ENCODE measurements at regions not wholly inside any gene's neighbourhood (a gene's known extent, or its start where the extent isn't known, plus 50 kb on each side); places are given as distances from the start of the nearest gene placed in this dataset.

DNA sequence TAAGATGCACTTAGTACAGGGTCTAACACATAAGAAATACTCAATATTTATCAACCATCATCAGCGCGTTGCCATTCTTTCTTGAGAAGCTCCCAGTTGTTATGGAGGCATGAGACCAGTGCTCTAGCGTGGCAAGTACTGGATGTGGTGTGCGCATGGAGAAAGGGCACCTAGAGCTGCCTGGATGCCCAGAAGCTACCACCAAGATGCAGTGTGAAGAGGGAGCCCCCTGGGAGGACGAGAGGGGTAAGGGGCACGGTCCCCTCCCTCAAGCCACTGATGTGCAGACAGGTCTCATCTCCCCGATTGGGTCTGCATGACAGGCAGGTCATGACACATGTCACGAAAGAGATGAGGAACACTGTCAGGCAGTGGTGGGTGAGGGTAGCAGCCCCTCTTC, 127.7 kb upstream of the CXCL14 start:
- no peak for DNase-seq (ENCODE audit: low spot score in 2 of 2)
- TF ChIP-seq POLR2A (IDR thresholded peaks at IDR 0.05): no peak
- TF ChIP-seq, protein P1, sequence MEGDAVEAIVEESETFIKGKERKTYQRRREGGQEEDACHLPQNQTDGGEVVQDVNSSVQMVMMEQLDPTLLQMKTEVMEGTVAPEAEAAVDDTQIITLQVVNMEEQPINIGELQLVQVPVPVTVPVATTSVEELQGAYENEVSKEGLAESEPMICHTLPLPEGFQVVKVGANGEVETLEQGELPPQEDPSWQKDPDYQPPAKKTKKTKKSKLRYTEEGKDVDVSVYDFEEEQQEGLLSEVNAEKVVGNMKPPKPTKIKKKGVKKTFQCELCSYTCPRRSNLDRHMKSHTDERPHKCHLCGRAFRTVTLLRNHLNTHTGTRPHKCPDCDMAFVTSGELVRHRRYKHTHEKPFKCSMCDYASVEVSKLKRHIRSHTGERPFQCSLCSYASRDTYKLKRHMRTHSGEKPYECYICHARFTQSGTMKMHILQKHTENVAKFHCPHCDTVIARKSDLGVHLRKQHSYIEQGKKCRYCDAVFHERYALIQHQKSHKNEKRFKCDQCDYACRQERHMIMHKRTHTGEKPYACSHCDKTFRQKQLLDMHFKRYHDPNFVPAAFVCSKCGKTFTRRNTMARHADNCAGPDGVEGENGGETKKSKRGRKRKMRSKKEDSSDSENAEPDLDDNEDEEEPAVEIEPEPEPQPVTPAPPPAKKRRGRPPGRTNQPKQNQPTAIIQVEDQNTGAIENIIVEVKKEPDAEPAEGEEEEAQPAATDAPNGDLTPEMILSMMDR (IDR thresholded peaks at IDR 0.05): no peak
- TF ChIP-seq POLR2AphosphoS5 (IDR thresholded peaks at IDR 0.05): no peak
- Histone ChIP-seq H3K9me3 (no peaks in the 10 kb centered on the region), H3K27me3 (no peaks in the 10 kb centered on the region), H3K27ac (no peak overlapping the region), H3K36me3 (no peaks in the 10 kb centered on the region), H3K4me3 (no peak overlapping the region), H3K4me1 (no peaks in the 10 kb centered on the region)
- intact Hi-C loops (cut with DNase I; ENCODE audit: low total_unique reads): no loop called here

DNA sequence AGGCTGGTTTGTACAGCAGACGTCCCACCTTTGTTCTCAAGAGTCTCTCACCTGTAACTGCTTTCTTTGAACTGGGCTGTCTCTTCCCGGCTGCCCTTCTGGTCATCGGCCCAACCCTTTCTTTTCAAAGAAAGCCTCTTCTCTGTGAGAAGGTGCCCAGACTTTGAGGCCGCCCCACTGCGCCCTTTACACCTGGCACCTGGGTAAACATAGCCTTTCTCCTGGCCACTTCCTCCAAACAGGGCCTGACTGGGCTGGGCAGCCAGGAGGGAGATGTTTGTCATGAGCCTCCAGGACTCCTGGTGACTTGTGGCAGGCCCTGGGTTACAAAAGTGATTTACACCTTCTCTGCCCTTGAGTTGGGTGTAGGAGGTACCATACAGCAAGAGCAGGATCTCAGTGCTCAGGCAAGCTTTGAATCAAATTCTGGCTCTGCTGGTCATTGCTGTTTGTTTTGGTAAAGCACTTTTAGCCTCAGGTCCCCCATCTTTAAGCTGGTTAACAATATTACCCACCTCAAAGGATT, 127.2 kb upstream of the CXCL14 start:
- Histone ChIP-seq H3K9me3 (no peaks in the 10 kb centered on the region), H3K4me1 (no peaks in the 10 kb centered on the region), H3K4me3 (no peak overlapping the region), H3K36me3 (no peaks in the 10 kb centered on the region), H3K27ac (no peak overlapping the region), H3K27me3 (no peaks in the 10 kb centered on the region)
- no peak for TF ChIP-seq POLR2A (IDR thresholded peaks at IDR 0.05)
- TF ChIP-seq, protein P1 (IDR thresholded peaks at IDR 0.05): no peak
- TF ChIP-seq POLR2AphosphoS5 (IDR thresholded peaks at IDR 0.05): no peak
- DNase-seq (ENCODE audit: low spot score in 2 of 2): no peak
- intact Hi-C loops (cut with DNase I; ENCODE audit: low total_unique reads): no loop called here

DNA sequence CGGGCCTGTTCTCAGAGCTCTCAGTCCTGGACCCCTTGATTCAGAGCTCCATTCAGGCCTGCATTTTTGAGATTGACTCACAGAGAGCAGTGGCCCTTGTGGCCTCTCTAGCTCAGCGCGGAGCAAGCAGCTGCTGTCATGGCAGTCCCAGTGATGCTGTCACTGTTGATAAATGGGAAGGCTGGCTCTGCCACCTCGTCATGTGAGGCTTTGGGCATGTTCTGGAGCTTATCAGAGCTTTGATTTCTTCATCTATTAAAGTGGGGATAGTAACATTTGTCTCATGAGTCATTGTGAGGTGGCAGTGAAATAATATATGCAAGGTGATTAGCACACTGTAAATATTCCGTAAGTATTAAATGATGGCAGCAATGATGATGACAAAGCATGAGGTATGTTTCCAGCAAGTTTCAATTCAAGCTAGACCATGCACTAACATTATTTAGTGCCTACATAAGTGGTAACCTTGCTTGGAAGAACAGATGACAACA, 126.4 kb upstream of the CXCL14 start:
- intact Hi-C loops (cut with DNase I; ENCODE audit: low total_unique reads): no loop called here
- TF ChIP-seq POLR2AphosphoS5 (IDR thresholded peaks at IDR 0.05) (no peak), POLR2A (IDR thresholded peaks at IDR 0.05) (no peak)
- TF ChIP-seq, protein P1 (IDR thresholded peaks at IDR 0.05): no peak

DNA sequence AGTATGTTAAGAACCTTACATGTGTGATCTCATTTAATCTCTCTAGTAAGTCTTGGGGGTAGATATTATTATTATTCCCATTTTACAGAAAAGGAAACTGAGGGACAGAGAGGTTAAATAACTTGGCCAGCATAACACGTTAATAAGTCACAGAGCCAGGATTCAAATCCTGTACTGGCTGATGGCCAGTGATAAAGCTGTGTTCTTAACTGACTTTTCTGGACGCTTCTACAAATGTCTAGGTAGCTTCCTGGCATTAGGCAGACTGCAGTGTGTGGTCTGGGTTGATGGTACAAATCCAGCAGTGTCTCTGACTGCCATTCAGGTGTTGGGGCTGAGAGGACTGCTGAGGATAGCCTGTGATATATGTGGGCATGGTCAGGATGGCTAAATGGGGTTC, 125.8 kb upstream of the CXCL14 start:
- Histone ChIP-seq H3K36me3 (no peaks in the 10 kb centered on the region), H3K4me1 (no peaks in the 10 kb centered on the region), H3K27me3 (no peaks in the 10 kb centered on the region), H3K4me3 (no peak overlapping the region), H3K9me3 (no peaks in the 10 kb centered on the region), H3K27ac (no peak overlapping the region)
- no peak for TF ChIP-seq POLR2AphosphoS5 (IDR thresholded peaks at IDR 0.05)
- TF ChIP-seq, protein P1 (IDR thresholded peaks at IDR 0.05): no peak
- no peak for TF ChIP-seq POLR2A (IDR thresholded peaks at IDR 0.05)
- intact Hi-C loops (cut with DNase I; ENCODE audit: low total_unique reads): no loop called here
- no peak for DNase-seq (ENCODE audit: low spot score in 2 of 2)

More for the DNA sequence above, 126.4 kb upstream of the CXCL14 start:
- H3K4me3 ChIP-seq: no peak overlapping the region
- H3K9me3 ChIP-seq: no peaks in the 10 kb centered on the region
- H3K36me3 ChIP-seq: no peaks in the 10 kb centered on the region
- H3K4me1 ChIP-seq: no peaks in the 10 kb centered on the region
- H3K27me3 ChIP-seq: no peaks in the 10 kb centered on the region
- no peak overlapping the region for H3K27ac ChIP-seq
- DNase-seq (ENCODE audit: low spot score in 2 of 2): no peak

DNA sequence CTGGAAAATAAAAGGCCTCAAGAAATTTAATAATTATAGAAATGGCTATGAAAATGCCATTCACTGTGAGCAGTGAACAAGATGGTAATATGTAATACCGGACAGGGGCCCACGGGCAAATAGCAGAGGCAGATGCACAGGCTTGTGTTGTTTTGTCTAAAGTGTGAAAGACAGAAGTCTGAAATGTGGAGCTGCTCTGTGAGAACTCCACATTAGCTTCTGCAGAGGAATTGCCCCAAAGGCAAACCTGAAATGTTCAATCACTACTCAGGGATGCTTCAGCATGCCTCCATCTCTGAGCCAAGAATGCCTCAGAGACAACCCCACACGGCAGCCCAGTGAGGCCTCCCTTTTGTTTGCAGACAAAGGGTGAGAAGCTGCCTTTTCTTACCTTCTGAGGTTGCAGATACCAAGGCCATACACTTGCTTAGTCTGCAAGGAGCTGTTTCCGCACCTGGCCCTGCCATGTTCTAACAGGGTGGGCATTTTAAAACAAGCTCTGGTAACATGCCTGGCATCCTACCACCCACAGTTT, 124.3 kb upstream of the CXCL14 start:
- no peaks in the 10 kb centered on the region for H3K36me3 ChIP-seq
- no peak overlapping the region for H3K27ac ChIP-seq
- H3K4me3 ChIP-seq: no peak overlapping the region
- TF ChIP-seq POLR2A (IDR thresholded peaks at IDR 0.05) (no peak), POLR2AphosphoS5 (IDR thresholded peaks at IDR 0.05) (no peak)
- TF ChIP-seq, protein P1 (IDR thresholded peaks at IDR 0.05): no peak
- H3K4me1 ChIP-seq: no peaks in the 10 kb centered on the region
- H3K27me3 ChIP-seq: no peaks in the 10 kb centered on the region
- DNase-seq (ENCODE audit: low spot score in 2 of 2): no peak
- intact Hi-C loops (cut with DNase I; ENCODE audit: low total_unique reads): no loop called here
- H3K9me3 ChIP-seq: no peaks in the 10 kb centered on the region

Measured in breast epithelium (tissue), 4 donors.